ENCODE measurements at regions not wholly inside any gene's neighbourhood (a gene's known extent, or its start where the extent isn't known, plus 50 kb on each side); places are given as distances from the start of the nearest gene placed in this dataset.

DNA sequence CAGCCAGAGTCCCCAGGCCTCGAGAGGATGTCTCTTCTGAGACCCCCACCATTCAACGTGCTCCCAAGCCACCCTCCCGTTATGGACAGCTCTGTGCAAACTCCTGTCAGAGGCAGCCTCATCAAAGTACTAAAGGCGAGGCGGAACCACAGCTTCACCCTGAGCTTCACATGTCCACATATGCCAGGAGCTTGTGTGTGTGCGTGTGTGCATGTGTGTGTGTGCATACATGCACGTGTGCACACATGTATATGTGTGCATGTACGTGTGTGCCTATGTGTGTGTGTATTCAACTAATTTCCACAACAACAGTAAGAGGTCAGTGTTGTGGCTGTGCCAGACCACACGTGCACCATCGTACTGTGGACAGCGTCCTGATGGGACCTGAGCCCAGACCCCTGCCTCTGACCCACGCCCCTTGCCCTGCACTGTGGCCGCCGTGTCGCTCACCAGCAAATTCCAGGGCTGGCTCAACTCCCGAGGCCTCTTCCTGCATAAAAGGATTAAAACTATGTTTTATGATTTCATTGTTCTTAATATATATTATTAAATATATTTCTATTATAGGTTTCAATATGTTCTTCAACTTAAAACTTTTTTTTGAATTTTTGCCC, 444.8 kb downstream of the EIPR1 start:
- no peak for DNase-seq (ENCODE audit: low read depth in 4 of 4, low spot score in 1 of 4)

DNA sequence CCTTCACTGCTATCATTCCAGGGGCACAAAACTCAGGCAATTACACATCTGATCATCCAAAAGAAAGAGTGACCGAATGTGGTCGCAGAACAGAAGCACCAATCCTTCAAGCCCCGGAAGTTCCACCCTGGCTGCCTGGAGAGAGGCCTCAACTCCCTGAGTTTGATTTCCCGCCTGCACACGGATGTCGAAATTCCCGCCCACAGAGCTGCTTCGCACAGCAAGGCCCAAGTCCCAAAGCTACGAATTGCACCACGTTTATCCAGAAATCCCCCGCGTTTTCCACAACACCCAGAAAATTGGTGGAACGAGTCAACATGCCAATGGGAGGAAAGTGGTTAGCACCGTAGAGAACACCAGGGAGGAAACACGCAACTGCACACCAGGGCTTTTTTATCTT, 445.4 kb downstream of the EIPR1 start:
- DNase-seq (ENCODE audit: low read depth in 4 of 4, low spot score in 1 of 4), result no peak

DNA sequence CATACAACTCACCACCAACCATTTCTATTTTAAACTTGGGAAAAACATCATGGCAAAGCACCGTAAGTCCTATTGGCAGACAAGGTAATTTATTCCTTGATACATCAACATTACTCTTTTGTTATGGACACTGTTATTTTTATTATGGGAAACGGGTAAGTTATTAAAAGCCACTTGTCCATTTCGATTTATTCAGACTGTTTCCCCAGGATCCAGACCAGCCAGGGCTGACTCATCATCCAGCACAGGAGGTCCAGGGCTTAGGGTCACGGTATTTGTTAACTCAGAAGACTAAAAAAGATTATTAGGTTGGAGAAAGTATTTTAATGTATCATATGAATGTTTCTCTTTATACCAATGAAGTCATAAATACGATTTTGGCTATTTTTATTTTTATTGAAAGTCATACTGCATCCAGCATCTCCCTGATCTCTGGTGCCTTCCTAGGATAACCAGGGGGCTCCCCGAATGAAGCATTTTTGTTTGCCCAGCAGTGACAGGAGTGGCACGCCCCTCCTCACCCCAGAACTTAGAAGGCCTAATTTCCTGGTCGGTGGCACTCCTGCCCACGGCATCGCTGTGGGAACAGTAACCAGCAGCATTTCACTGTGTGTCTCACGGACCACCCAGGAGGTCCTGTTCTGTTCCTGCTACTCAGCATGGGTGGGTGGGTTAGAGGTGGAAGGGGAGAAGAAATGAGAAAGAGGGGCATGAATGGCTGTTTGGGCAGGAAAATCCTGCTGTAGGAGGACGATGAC, 446.1 kb downstream of the EIPR1 start:
- no peak for DNase-seq (ENCODE audit: low read depth in 4 of 4, low spot score in 1 of 4)

DNA sequence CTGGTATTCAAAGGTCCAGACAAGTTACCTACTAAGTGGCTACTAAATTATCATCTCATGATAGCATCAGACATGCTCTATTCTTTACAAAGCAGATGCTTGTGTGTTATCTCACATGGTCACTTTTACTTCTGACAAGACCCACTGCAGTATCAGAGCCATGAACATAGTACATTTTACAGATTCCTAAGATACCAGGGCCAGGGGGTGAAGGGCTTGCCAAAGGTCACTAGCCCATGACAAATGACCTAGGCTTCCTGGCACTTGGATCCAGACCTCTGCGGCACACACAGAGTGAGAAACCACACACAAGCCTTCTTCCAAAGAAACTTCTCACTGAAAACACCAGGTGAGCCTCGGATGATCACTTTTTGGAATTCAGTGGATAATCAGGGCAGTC, 446.8 kb downstream of the EIPR1 start:
- DNase-seq (ENCODE audit: low read depth in 4 of 4, low spot score in 1 of 4), result no peak

DNA sequence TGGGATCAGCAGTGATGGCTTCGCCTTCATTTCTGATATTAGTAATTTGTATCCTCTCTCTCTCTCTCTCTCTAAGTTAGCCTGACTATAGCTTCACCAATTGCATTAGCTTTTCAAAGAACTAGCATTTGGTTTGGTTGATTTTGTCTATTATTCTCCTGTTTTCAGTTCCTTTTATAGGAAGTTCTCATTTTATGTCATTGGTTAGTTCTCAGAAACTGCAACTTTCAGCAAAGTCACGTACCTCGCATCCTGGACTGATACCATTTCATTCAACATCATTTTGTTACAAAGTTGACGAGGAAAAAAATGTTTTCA, 450.8 kb downstream of the EIPR1 start:
- no peak for DNase-seq (ENCODE audit: low read depth in 4 of 4, low spot score in 1 of 4)

DNA sequence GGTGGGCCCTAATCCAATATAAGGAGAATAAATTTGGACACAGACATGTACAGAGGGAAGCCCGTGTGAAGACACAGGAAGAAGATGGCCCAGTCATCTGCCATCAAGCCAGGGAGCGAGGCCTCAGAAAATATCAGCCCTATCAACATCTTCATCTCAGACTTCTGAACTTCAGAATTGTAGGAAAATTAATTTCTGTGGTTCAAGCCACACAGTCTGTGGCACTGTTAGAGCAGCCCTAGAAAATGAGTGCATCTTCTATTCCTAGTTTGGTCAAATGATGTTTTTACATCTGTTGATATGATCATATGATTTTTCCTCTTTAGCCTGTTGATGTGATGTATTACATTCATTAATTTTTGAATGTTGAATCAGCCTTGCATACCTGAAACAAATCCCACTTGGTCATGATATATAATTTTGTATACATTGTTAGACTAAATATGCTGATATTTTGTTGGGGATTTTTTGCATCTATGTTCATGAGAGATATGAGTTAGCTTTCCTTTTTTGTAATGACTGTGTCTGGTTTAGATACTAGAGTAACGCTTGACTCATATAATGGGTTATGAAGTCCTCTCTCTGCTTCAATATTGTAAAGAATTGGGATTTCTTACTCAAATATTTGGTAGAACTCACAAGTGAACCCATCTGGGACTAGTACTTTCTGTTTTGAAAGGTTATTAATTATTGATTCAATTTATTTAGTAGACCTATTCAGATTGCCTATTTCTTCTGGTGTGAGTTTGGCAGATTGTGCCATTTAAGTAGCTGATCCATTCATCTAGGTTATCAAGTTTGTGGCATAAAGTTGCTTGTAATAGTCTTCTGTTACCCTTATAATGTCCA, 451.4 kb downstream of the EIPR1 start:
- no peak for DNase-seq (ENCODE audit: low read depth in 4 of 4, low spot score in 1 of 4)

DNA sequence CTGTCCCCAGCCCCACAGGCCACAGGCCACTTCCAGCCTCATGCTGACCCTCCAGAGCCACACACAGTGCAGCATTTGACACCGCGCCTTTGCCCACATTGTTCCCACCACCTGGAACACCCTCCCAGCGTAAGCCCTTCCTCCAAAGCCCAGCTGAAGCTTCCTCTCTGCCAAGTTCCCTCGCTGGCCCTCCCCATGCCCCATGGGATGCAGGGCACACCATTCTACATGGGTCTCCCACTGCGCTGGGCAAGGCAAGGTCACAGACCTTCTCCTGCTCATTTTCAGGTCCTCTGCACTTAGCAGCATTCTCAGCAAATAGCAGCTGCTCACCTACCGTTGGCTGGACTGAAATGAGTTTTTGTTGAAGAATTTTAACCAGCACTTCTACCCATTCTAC, 455.5 kb downstream of the EIPR1 start:
- no peak for DNase-seq (ENCODE audit: low read depth in 4 of 4, low spot score in 1 of 4)

DNA sequence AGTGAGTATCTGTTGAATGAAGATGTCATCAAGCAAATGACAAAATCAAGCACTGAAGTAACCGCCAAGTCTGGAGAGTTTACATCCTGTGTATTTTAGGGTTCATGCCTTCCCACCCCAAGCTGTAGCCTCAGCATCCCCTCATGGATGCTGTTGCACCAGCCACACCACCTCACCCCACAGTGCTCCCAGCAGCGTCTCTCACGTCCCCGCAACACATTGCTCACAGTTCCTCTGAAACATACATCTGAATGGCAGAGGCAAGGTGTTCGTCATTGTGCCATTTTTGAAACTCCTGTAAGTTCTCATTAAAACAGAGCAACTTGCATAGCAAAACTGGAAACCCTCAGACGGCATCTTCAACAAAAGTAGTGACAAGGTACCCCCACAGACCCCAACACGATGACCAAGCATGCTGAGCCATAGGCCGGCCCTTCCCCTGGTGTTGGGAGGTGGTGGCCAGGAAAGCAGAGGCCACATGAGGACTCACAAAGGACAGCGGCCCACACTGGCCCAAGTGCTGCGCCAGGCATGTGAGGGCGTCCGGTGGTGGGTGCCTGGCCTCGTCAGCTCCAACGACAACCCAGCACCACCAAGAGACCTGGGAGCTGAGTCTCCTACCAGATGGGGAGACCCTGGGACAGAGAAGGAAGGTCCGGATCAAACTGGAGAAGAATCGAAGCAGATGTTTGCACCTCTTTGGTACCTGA, 456.5 kb downstream of the EIPR1 start:
- no peak for DNase-seq (ENCODE audit: low read depth in 4 of 4, low spot score in 1 of 4)

DNA sequence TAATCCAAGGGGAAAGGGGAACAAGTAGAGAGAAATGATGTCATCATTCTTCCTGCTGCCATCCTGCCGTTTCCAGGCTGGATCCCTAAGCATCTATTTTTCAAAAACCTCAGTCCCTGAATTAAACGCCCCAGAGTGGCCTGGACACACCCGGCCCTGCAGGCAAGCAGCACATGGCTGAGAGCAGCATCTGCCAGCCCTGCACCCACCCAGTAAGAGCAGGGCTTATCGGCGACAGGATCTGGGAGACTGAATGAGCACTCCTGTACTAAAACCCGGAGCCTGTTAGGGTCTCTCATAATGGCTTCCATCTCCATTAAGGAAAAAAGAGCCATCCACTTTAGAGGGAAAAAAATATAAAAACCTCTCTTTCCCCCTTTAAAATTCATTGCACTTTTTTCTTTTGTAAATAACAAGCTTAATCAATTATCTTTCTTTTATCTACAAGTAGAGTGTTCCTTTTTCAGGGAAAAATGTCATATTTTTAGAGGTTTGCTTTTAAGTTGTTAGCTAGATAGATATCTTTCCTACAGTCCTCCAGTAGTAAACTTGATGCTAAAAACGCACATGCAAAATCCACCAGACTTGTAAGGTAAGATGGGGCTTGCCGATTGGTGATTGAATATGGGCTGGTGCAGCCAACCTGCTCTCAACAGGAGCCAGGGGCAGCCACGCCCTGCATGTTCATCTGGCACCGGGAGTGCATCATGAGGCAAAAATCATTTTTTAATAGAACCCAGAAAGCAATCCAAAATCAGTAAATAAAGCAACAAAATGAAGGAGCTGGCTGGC, 457.8 kb downstream of the EIPR1 start:
- DNase-seq (ENCODE audit: low read depth in 4 of 4, low spot score in 1 of 4), result no peak

DNA sequence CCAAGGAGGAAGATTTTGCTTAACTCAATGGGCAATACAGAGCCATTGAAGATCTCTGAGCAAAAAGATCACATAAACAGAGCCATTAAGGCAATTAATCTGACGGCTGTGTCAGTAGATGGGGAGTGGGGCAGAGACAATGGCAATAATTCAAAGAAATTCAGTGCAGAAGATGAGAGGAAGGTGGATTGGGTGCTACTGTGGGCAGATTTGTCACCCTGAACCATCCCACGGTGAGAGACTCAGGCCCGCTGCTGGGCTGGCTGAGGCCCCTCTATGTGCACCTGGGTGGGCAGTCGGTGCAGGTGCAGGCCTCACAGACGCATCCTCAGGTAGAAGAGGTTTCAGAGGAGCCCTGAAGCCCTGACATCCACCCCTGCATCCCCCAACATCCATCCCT, 458.6 kb downstream of the EIPR1 start:
- no peak for DNase-seq (ENCODE audit: low read depth in 4 of 4, low spot score in 1 of 4)

DNA sequence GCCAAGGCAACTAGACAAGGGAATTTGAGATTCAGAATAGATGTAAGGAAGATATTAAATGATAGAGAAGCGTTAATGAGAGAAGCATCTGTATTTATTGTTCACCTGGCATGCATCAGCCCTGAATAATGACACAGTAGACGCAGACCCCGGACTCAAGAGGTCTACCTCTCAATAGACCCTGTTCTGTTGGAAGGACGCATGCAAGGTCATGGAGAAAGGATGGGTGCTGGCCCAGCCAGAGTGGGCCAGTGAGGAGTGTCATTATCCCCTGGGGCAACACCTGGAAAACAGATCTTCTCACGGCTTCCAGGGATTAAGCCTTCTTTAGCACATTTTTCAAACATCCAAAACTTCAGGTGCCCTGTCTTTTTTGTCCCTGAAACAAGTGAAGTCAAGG, 461.0 kb downstream of the EIPR1 start:
- DNase-seq (ENCODE audit: low read depth in 4 of 4, low spot score in 1 of 4), result no peak

DNA sequence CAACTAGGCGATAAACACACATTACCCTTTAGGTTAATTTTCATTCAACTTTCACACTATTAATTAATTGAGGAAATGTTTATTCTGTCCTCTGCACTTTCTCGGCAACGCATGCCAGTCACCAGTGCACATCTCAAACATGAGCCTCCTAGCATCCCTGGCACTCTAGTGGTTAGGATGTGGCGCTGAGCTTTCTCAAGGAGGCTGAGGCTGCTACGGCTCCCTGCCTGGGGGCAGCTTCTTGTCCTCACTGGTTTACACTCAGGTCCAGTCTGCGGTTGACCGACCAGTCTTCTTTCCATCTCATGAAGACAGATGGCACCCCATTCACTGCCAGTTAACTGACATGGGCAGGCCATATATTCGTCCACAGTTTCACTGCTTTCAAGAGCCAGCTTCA, 463.4 kb downstream of the EIPR1 start:
- no peak for DNase-seq (ENCODE audit: low read depth in 4 of 4, low spot score in 1 of 4)

DNA sequence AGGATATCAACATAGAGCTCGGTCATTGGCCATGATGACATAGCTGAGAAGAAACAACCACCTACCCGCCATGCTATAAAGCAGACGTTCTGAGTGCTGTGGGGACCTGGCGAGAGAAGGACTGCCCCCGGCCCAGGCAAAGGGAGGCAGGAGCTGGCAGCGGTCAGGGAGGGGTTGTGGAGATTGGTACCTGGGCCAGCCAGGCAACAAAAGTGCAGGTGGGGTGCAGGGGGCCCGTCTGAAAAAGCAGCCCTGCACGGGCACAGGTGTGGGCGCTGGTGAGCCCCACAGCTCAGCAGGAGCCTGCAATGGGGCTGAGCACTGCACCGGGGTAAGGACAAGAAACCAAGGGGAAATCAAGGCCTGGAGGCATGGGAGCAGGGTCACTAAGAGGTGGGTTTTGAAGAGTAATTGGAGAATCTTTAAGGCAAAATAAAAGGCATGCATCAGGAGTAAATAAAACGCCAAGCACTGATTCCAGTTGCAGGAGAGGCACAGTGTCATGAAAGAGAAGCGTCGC, 464.0 kb downstream of the EIPR1 start:
- no peak for DNase-seq (ENCODE audit: low read depth in 4 of 4, low spot score in 1 of 4)

DNA sequence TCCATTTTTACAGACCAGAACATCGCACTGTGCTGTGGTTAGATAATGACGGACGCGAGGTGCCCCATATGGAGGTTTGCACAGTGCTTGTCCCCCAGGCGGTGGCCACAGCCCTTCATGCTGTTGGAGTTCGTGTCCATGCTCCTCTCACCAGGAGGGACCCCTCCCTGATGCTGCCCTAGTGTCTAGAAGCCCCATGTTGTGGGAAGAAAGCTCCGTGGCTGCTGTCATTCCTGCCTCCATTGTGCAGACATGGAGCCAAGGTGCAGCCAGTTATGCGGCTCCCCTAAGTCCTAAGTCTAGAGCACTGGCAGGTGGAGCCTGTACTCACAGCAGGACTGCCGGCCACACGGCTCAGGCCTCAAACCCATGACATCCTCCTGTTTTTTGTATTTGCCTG, 464.9 kb downstream of the EIPR1 start:
- no peak for DNase-seq (ENCODE audit: low read depth in 4 of 4, low spot score in 1 of 4)

DNA sequence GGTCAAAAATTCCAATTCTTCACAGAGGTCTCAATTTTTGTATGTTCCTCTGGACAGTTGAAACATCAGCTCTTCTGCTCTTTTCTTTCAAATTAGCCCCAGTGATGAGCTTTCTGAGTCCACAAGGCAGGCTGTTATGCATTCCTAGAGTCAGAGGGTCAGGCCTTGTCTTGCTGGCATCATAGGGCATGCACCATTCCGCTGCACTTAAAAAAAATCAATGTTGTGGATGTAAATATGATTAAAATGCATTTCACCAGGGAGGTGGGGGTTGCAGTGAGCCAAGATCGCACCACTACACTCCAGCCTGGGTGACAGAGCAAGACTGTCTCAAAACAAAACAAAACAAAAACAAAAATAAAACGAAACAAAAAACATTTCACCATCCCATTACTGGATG, 465.3 kb downstream of the EIPR1 start:
- DNase-seq (ENCODE audit: low read depth in 4 of 4, low spot score in 1 of 4), result no peak

DNA sequence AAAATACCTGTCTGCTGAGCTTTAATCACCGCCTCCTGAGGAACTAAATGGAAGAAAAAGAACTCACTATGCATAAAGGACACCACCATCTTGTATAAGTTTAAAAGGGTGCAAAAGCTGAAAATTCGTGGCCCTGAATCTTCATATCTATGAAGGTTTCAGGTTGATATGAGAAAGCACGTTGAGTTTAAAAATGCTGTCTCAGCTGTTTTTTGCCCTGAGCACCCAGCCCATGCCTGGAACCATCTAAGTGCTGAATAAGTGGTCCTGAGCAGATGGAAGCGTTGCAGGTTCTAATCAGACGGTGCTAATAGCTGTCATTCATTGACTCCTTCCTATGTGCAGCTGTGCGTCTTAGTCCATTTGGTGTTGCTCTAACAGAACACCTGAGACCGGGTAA, 467.4 kb downstream of the EIPR1 start:
- no peak for DNase-seq (ENCODE audit: low read depth in 4 of 4, low spot score in 1 of 4)

DNA sequence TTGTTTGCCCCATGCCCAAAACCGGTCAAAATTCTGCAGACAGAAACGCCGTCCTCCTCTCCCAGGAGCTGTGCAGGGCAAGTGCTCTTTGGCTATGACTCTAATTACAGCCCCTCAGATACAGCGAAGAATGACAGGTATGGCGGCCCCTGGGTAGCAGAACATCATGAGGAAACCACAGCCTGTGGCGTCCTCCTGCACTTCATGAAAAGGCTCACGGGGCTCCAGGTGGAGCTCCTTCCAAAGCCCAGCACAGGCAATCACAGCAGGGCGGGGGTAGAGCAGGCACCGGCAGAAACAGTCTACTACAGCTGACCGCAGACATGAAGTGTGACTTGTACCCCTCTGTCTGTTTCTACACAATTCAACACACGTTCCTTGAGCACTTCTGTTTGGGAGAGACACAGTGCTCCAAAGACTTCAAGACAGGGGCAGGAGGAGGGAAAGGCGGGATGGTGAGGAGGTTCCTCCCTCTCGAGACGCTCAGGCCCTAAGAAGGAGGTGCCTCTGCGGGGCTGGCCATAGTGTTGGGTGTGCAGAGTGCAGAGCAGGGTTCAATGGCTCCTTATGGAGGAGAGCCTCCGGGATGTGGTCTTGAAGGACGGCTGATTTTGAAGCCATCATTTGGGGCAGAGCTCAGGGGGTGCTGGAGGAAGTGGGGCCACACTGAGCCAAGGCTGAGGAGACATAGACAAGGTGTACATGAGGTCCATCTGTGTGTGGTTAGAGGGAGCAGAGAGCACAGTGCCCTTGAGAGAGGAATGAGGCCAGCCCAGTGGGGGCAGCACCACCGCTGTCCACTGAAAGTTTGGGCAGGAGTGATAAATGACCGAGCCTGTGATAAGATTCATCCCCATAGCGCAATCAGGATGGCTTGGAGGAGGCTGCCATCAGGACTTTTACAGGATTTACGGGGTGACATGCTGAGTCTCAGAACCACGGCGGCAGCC, 468.3 kb downstream of the EIPR1 start:
- DNase-seq (ENCODE audit: low read depth in 4 of 4, low spot score in 1 of 4), result no peak

DNA sequence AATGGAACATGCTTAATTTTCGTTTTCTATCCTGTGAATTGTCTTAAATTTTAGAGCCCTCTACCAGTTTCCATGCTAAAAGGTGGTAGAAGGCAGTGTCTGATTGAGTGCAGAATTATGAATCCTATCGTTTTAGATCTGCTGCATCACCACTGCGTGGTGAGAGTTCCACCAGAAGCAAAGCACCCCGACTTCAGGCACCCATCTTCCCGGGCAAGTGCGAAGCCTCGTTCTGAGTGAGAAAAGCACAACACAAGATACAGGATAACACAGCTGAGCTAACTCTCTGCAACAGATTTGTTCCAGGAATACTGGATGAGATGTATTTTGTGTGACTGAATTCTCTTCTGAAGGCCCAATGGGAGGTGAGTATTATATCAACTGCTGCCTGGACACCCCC, 471.5 kb downstream of the EIPR1 start:
- no peak for DNase-seq (ENCODE audit: low read depth in 4 of 4, low spot score in 1 of 4)

DNA sequence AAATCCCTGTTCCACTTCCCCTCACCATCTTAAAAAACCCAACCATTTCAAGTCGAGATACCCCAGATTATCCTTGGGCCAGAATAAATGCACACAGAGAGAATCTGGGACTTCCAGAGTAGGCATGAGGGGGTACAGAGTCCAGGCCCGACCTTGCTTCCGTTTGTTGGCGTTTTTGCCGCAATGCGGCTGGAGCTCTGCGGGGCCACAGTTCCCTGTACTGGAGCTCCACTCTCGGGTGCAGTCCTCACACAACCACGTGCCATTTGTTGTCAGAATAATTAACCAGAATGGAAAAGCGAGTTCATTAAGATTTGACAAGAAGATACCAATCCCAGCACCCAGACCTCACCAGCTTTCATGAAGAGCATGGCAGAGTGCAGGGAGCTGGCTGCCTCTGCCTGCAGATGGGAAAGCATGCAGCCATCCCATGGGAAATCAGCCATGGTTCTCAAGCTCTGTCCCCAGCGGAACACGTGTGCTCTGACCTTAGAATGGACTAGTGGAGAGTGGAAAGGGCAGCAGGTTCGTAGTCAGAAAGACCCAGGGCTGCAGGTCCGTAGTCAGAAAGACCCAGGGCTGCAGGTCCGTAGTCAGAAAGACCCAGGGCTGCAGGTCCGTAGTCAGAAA, 472.8 kb downstream of the EIPR1 start:
- no peak for DNase-seq (ENCODE audit: low read depth in 4 of 4, low spot score in 1 of 4)
